ENCODE measurements at regions not wholly inside any gene's neighbourhood (a gene's known extent, or its start where the extent isn't known, plus 50 kb on each side); places are given as distances from the start of the nearest gene placed in this dataset.

GRCh38 chr5:119897537-119898370, 268.4 kb downstream of the FAM170A start:
- H3K4me3 ChIP-seq (ENCODE audit: control insufficient read depth, low read depth, low read length) = no peak overlapping the region
- DNase-seq (ENCODE audit: low read depth) = no peak
- no peak for TF ChIP-seq CTCF (IDR thresholded peaks at IDR 0.05; ENCODE audit: control insufficient read depth, insufficient read depth, low read depth, low read length, missing control alignments)

DNA sequence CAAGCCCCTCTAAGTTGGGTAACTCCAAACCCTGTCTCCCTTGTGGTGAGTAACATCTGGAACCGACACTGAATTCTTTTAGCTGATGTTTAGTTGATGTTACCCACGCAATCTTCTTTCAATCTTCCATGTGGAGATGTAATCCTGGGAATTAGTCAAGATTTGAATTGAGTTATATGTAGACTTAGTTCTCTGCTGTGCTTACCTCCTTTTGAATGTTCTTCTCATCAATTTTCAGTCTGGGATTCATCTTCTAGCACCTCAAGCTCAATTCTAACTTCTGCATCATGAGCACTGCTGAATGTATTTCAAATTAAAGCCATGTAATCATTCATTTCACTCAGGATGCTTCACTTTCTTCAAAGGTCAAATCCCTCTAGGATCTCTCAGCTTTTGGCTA, 270.6 kb downstream of the FAM170A start:
- DNase-seq (ENCODE audit: low read depth) = no peak
- no peak overlapping the region for H3K4me3 ChIP-seq (ENCODE audit: control insufficient read depth, low read depth, low read length)
- no peak for TF ChIP-seq CTCF (IDR thresholded peaks at IDR 0.05; ENCODE audit: control insufficient read depth, insufficient read depth, low read depth, low read length, missing control alignments)

- no peak for DNase-seq (ENCODE audit: low read depth)
- no peak for TF ChIP-seq CTCF (IDR thresholded peaks at IDR 0.05; ENCODE audit: control insufficient read depth, insufficient read depth, low read depth, low read length, missing control alignments)
- H3K4me3 ChIP-seq (ENCODE audit: control insufficient read depth, low read depth, low read length) = no peak overlapping the region
Measured at GRCh38 chr5:119902593-119902992, 273.2 kb downstream of the FAM170A start.

DNA sequence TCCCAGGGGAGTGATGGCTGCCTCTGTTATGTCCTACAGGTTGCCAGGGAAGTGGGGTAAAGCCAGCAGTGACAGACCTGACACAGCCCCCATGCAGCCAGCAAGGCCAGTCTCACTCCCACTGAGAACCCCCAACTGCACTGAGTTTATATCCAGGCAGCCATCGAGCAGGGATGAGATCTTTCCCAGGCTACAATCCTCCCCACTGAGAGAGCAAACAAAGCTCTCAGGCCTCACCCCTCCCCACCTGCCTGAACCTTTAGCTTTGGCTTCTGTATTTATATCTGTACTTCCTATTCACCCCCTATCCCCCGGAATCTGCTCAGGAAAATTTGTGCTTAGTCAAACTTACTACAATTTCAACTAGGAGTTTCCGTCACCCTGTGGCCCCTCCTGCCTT, 284.1 kb downstream of the FAM170A start:
- DNase-seq (ENCODE audit: low read depth) = no peak
- no peak for TF ChIP-seq CTCF (IDR thresholded peaks at IDR 0.05; ENCODE audit: control insufficient read depth, insufficient read depth, low read depth, low read length, missing control alignments)
- no peak overlapping the region for H3K4me3 ChIP-seq (ENCODE audit: control insufficient read depth, low read depth, low read length)

- no peak for DNase-seq (ENCODE audit: low read depth)
- no peak for TF ChIP-seq CTCF (IDR thresholded peaks at IDR 0.05; ENCODE audit: control insufficient read depth, insufficient read depth, low read depth, low read length, missing control alignments)
- no peak overlapping the region for H3K4me3 ChIP-seq (ENCODE audit: control insufficient read depth, low read depth, low read length)
Measured at GRCh38 chr5:119919279-119919678, 289.9 kb downstream of the FAM170A start.

DNA sequence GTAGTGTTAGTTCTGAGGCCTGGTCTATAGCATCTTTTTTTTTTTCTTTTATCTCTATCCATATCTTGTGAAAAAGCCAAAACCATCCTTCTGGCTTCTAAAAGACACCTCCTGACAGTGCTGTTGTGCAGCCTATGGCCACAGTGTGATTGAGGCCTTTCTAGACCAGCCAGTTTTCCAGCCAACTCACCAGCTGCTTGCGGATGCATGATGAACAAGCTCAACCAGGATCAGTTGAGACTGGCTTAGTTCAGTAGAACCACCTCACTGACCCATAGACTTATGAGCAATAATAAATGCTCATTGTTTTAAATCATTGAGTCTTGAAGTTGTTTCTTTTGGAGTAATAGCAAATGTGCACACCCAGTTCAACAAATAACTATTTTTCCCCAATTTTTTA, 296.9 kb downstream of the FAM170A start:
- DNase-seq (ENCODE audit: low read depth) = no peak
- TF ChIP-seq CTCF (IDR thresholded peaks at IDR 0.05; ENCODE audit: control insufficient read depth, insufficient read depth, low read depth, low read length, missing control alignments) = no peak

More for the DNA sequence above, 296.9 kb downstream of the FAM170A start:
- no peak overlapping the region for H3K4me3 ChIP-seq (ENCODE audit: control insufficient read depth, low read depth, low read length)

All from AG09309 (cell line).